ENCODE measurements at regions not wholly inside any gene's neighbourhood (a gene's known extent, or its start where the extent isn't known, plus 50 kb on each side); places are given as distances from the start of the nearest gene placed in this dataset.

DNA sequence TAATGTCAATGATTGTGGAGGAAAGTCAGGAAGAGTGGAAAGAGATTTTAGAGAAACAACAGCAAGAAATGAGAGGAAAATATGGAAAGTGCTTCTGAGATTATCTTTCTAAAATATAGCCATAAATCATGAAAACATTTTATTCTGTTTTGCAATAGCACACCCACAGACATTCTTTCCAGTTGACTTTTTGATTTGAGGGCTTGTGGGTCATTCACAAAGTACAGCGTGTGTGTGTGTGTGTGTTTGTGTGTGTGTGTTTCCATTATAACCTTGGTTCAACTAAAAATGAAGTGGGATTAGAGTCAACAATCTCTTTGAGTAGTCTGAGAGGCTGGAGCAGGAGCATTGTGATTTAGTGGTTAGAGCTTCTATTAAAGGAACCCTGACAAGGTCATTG, 116.6 kb upstream of the GAS1 start:
- TF ChIP-seq, protein P1, sequence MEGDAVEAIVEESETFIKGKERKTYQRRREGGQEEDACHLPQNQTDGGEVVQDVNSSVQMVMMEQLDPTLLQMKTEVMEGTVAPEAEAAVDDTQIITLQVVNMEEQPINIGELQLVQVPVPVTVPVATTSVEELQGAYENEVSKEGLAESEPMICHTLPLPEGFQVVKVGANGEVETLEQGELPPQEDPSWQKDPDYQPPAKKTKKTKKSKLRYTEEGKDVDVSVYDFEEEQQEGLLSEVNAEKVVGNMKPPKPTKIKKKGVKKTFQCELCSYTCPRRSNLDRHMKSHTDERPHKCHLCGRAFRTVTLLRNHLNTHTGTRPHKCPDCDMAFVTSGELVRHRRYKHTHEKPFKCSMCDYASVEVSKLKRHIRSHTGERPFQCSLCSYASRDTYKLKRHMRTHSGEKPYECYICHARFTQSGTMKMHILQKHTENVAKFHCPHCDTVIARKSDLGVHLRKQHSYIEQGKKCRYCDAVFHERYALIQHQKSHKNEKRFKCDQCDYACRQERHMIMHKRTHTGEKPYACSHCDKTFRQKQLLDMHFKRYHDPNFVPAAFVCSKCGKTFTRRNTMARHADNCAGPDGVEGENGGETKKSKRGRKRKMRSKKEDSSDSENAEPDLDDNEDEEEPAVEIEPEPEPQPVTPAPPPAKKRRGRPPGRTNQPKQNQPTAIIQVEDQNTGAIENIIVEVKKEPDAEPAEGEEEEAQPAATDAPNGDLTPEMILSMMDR (IDR thresholded peaks at IDR 0.05; ENCODE audit: low read length, missing control alignments), result no peak
- no peak overlapping the region for H3K4me3 ChIP-seq (replicated peaks; ENCODE audit: low read depth, low read length)
- DNase-seq (ENCODE audit: low read depth), result peak; percentile 80

DNA sequence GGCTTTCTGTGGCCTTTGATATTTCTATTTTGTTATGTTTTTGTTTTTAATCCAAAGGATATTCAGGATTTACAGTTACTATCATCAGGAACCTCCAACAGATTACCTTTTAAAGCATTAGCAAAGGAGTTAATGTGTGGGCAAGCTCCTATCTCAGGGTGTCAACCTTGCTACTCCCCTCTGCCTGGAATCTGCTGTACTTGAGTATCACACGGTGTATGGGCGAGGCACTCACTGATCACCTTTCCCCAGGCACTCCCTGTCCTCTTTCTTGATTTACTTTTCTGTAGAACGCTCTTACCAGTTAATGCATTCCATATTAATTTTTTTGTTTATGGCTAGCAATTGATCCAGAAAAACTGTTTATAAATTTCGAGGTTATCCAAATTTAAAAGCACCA, 117.0 kb upstream of the GAS1 start:
- TF ChIP-seq, protein P1 (IDR thresholded peaks at IDR 0.05; ENCODE audit: low read length, missing control alignments), result no peak
- no peak overlapping the region for H3K4me3 ChIP-seq (replicated peaks; ENCODE audit: low read depth, low read length)
- no peak for DNase-seq (ENCODE audit: low read depth)

DNA sequence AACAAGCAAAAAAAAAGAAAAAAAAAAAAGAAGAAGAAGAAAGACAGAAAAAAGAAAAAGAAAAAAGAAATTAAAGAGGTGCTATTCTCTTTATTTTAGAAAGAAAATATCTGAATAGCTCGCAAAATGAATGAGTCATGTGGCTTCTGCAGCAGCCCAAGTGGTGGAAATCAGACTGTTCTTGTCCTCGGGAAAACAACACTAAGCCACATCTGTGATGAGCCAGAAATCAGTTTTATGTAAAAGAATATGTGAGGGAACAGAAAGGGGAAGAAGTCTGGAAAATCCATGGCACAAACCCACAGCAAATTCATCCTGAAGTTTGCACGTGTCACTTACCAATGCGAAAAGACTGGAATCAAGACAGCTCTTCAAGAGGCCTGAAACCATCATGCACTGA, 118.7 kb upstream of the GAS1 start:
- no peak for DNase-seq (ENCODE audit: low read depth)
- H3K4me3 ChIP-seq (replicated peaks; ENCODE audit: low read depth, low read length), result no peak overlapping the region
- TF ChIP-seq, protein P1 (IDR thresholded peaks at IDR 0.05; ENCODE audit: low read length, missing control alignments), result no peak

DNA sequence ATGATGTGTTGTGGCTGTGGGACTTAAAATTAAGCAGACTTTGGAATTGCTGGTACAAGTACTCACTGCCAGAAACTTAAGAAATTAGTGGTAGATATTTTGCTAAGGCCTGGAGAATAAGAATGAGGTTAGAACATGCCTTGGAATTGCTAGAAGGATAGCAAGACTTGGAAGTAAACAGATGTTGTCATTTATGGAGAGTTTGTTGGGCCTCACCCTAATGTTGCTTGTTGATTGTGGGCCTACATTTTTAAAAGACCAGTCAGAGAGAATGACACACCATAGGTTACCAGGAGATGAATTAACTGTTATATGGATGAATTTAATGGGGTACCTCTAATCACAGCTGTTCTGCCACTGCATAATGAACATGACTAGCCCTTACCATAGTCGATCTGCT, 120.1 kb upstream of the GAS1 start:
- no peak for DNase-seq (ENCODE audit: low read depth)
- TF ChIP-seq, protein P1 (IDR thresholded peaks at IDR 0.05; ENCODE audit: low read length, missing control alignments), result no peak
- no peak overlapping the region for H3K4me3 ChIP-seq (replicated peaks; ENCODE audit: low read depth, low read length)

DNA sequence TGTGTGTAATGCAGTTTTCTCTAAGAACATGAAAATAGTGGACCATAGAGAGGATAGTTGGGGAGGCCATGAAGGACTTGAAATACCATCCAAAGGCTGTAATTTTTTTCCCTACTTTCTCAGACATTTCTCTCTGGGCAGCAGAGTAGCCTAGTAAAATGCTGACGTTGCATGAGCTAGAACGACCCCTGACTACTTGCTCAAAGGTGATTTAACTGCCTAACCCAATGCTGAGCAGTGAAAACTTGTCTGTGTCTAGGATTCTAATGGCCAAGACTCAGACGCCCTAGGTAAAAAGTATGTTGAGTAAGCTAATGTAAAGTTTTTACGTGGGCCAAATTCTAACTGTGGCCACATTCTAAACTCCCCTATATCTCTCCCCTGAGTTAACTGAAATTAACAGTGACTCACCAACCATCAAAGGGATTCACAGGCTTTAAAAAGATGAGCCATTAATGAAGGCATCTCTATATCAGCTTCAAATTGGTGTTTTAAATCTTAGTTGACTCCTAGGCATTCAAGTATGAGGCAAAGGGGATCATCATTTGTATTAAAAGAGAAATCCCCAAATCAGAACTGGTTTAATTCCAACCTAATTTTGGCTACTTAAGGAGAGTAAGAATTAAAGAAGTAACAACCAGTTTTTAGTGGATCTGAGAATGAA, 121.0 kb upstream of the GAS1 start:
- DNase-seq (ENCODE audit: low read depth), result no peak
- TF ChIP-seq, protein P1 (IDR thresholded peaks at IDR 0.05; ENCODE audit: low read length, missing control alignments), result no peak
- no peak overlapping the region for H3K4me3 ChIP-seq (replicated peaks; ENCODE audit: low read depth, low read length)

DNA sequence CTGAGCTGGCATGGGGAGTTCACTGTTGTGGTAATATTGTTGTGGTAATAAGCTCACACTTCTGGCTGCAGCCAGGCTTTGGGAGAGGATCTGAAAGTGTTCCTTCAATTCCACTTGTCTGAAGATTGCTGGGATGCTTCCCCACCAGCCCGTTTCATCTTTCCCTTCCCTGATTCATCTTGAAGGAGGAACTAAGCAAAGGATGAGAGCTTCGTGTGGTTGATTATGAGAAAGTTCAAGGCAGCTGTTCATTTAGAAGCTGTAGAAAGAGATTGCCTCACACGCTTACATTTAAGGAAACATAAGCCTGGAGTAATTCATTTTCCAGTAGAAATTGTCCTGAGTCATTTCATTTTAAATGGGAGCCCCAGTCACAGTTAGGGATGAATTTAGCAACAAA, 122.4 kb upstream of the GAS1 start:
- TF ChIP-seq, protein P1 (IDR thresholded peaks at IDR 0.05; ENCODE audit: low read length, missing control alignments), result no peak
- DNase-seq (ENCODE audit: low read depth), result peak; percentile 30
- H3K4me3 ChIP-seq (replicated peaks; ENCODE audit: low read depth, low read length), result no peak overlapping the region

DNA sequence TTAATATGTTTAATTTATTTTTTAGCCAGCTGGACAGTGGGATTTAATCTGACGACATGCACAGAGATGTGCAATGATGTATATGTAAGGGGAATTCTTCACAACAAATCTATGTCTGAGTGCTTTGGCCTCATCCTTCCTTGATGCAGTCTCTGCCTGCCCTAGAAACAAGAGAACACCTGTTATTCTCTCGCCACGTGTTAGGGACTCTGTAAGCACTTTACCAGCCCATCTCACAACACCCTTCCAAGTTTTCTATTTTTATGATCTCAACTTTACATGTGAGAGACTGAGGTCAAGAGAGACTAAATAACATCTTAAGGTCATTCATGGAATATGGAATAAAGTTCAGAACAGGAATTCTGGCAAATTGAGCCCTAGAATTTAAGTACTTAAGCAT, 123.0 kb upstream of the GAS1 start:
- no peak overlapping the region for H3K4me3 ChIP-seq (replicated peaks; ENCODE audit: low read depth, low read length)
- TF ChIP-seq, protein P1 (IDR thresholded peaks at IDR 0.05; ENCODE audit: low read length, missing control alignments), result no peak
- DNase-seq (ENCODE audit: low read depth), result no peak
